Esophagus muscularis mucosa (tissue), 4 donors: ENCODE measurements at regions not wholly inside any gene's neighbourhood (a gene's known extent, or its start where the extent isn't known, plus 50 kb on each side); places are given as distances from the start of the nearest gene placed in this dataset.
"Not testable (repeated sequence)": the region's sequence is repeated elsewhere in the genome, so short reads cannot be mapped to it uniquely, and the experiment has no call there.

Experiments used
- DNase-seq: peaks from one replicate; pipeline ENCODE4 v3.0.0-alpha.2; 2017; ENCODE audit errors: extremely low spot score
- H3K27ac ChIP-seq, 4 donors: fragments of 200-600 bp; sonication (generic); replicated peaks in 1 of 4; 1 replicate in 3 of 4; 2 replicates in 1 of 4; pipeline ENCODE4 v1.5.1; 2016 to 2019; ENCODE audit warnings: mild to moderate bottlenecking in 1 of 4
- H3K27me3 ChIP-seq, 4 donors: fragments of 200-600 bp; sonication (generic); one replicate each; pipeline versions ENCODE4 v1.5.1 to v1.6.0; 2016 to 2019
- H3K36me3 ChIP-seq, 4 donors: fragments of 200-600 bp; sonication (generic); one replicate each; pipeline ENCODE4 v1.5.1; 2016 to 2019
- H3K4me1 ChIP-seq, 4 donors: fragments of 200-600 bp; sonication (generic); one replicate each; pipeline ENCODE4 v1.5.1; 2016 to 2019
- H3K4me3 ChIP-seq, 4 donors: fragments of 200-600 bp; sonication (generic); 1 replicate in 2 of 4; 2 replicates in 2 of 4; pipeline ENCODE4 v1.5.1; 2016 to 2019; ENCODE audit warnings: mild to moderate bottlenecking in 4 of 4, moderate library complexity in 1 of 4
- H3K9me3 ChIP-seq, 4 donors: fragments of 200-600 bp; sonication (generic); 1 replicate in 3 of 4; 2 replicates in 1 of 4; pipeline ENCODE4 v1.5.1; 2016 to 2019
- CTCF ChIP-seq, 3 experiments: fragments of 200-600 bp in 2 of 3; fragments of 450-650 bp in 1 of 3; sonication (generic) in 2 of 3; IDR thresholded peaks; one replicate each; pipeline ENCODE4 v1.5.1; 2017 to 2019; ENCODE audit warnings: antibody characterized with exemption in 3 of 3, mild to moderate bottlenecking in 2 of 3, moderate library complexity in 1 of 3
- EP300 ChIP-seq: sonication (generic); formaldehyde crosslinking; IDR thresholded peaks from one replicate; pipeline ENCODE4 v1.6.1; 2017; ENCODE audit warnings: antibody characterized with exemption
- POLR2A ChIP-seq: fragments of 450-650 bp; IDR thresholded peaks from one replicate; pipeline ENCODE4 v1.6.1; 2017; ENCODE audit warnings: antibody characterized with exemption, moderate library complexity, mild to moderate bottlenecking, low read depth
- POLR2AphosphoS5 ChIP-seq, 2 donors: sonication (generic); formaldehyde crosslinking; IDR thresholded peaks; one replicate each; pipeline ENCODE4 v1.6.1; 2017; ENCODE audit warnings: antibody characterized with exemption in 2 of 2
- WGBS: methylation state at CpG from one replicate; pipeline ENCODE4 v1.1.5; 2018; 5-methylcytosine and 5-hydroxymethylcytosine counted together
- intact Hi-C: fragments of 100-400 bp; cut with DNase I; formaldehyde crosslinking; loops from one replicate; pipeline ENCODE4 v1.15.1; 2023

DNA sequence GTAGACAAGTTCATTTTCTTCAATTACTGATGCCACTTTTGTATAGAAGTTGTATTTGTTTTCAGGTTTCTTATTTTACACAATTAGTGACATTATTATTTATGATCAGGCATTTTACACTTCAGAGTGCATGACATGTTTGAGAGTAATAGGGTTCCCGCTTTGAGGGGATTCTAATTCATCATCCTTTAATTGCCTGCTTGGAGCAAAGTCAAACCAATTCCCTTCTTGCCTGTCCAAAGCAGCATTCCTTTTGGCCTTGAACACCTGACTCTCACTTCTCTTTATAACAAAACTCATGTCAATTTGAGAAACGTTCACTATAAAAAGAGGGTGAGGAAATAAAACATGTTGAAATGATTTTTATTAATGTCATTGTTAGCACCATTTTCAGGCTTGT is 1149.4 kb downstream of the NXPH1 start:
- no peak for DNase-seq
- intact Hi-C loops: no loop called here
- H3K36me3 ChIP-seq: no peaks in the 10 kb centered on the region
- H3K9me3 ChIP-seq: no peaks in the 10 kb centered on the region
- no peak overlapping the region for H3K27ac ChIP-seq
- TF ChIP-seq POLR2AphosphoS5 (IDR thresholded peaks at IDR 0.05) (no peak), POLR2A (no peak), EP300 (no peak), CTCF (IDR thresholded peaks at IDR 0.05) (no peak)
- WGBS: 41% methylated on average over 2 of the region's 2 CpGs
- no peaks in the 10 kb centered on the region for H3K27me3 ChIP-seq
- H3K4me3 ChIP-seq: no peak overlapping the region
- no peaks in the 10 kb centered on the region for H3K4me1 ChIP-seq

- 90% methylated on average over 2 of the region's 2 CpGs for WGBS
- no peak for TF ChIP-seq EP300
- TF ChIP-seq POLR2A: no peak
- no peak for TF ChIP-seq CTCF (IDR thresholded peaks at IDR 0.05)
- no peak for TF ChIP-seq POLR2AphosphoS5 (IDR thresholded peaks at IDR 0.05)
- H3K36me3 ChIP-seq: no peaks in the 10 kb centered on the region
- no peaks in the 10 kb centered on the region for H3K27me3 ChIP-seq
- H3K4me3 ChIP-seq: no peak overlapping the region
- intact Hi-C loops: no loop called here
- no peak for DNase-seq
- H3K27ac ChIP-seq: no peak overlapping the region
- H3K9me3 ChIP-seq: no peaks in the 10 kb centered on the region
- H3K4me1 ChIP-seq: no peaks in the 10 kb centered on the region
Measured at GRCh38 chr7:9598411-9598810, 1165.0 kb downstream of the NXPH1 start.

DNA sequence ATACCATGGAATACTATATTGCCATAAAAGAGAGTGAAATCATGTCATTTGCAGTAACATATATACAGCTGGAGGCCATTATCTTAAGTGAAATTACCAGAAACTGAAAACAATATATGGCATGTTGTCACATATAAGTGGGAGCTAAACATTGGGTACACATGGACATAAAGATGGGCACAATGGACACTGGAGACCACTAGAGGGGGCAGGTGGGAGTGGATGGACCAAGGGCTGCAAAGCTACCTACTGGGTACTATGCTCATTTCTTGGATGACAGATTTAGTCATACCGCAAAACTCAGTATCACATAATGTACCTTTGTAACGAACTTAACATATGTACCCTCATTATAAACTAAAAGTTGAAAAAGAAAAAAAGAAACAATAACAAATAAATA is 1167.6 kb downstream of the NXPH1 start:
- TF ChIP-seq CTCF (IDR thresholded peaks at IDR 0.05) (peak in 1 of 3 experiments; percentile 2), EP300 (no peak)
- Histone ChIP-seq H3K27me3 (no peaks in the 10 kb centered on the region), H3K9me3 (no peaks in the 10 kb centered on the region), H3K36me3 (no peaks in the 10 kb centered on the region), H3K27ac (no peak overlapping the region), H3K4me3 (no peak overlapping the region), H3K4me1 (no peaks in the 10 kb centered on the region)
- DNase-seq: no peak
- intact Hi-C loops: no loop called here
- WGBS: 88% methylated on average over 2 of the region's 2 CpGs

DNA sequence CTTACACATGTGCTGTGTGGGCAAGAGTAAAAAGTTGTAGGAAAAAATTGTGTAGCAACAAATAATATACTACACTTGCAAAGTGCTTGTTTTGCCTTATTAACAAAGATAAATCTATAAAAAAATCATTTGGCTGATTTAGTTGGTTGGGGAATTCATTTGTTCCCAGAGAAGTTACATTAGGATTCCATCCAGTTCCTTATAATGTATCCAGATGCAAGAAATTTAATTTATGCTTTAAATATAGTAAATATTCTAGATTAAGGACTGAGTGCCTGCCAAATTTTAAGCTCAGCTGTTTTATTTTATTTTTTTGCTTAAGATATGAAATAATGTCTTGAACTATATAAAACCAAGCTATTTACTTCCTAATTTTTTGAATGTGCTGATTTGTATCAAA is 1169.9 kb downstream of the NXPH1 start:
- TF ChIP-seq EP300 (no peak), CTCF (IDR thresholded peaks at IDR 0.05) (no peak), POLR2AphosphoS5 (IDR thresholded peaks at IDR 0.05) (no peak), POLR2A (no peak)
- no peak for DNase-seq
- no peaks in the 10 kb centered on the region for H3K9me3 ChIP-seq
- intact Hi-C loops: no loop called here
- H3K4me3 ChIP-seq: no peak overlapping the region
- no peaks in the 10 kb centered on the region for H3K27me3 ChIP-seq
- H3K27ac ChIP-seq: no peak overlapping the region
- H3K4me1 ChIP-seq: no peaks in the 10 kb centered on the region
- H3K36me3 ChIP-seq: no peaks in the 10 kb centered on the region

GRCh38 chr7:9608560-9608959 is 1175.2 kb downstream of the NXPH1 start:
- no peak overlapping the region for H3K27ac ChIP-seq
- no peaks in the 10 kb centered on the region for H3K36me3 ChIP-seq
- intact Hi-C loops: no loop called here
- H3K27me3 ChIP-seq: no peaks in the 10 kb centered on the region
- no peaks in the 10 kb centered on the region for H3K4me1 ChIP-seq
- WGBS: 63% methylated on average over 1 of the region's 1 CpG
- H3K4me3 ChIP-seq: no peak overlapping the region
- TF ChIP-seq POLR2A (no peak), CTCF (IDR thresholded peaks at IDR 0.05) (no peak), POLR2AphosphoS5 (IDR thresholded peaks at IDR 0.05) (no peak), EP300 (no peak)
- no peaks in the 10 kb centered on the region for H3K9me3 ChIP-seq
- no peak for DNase-seq

- H3K27ac ChIP-seq, DNase-seq, H3K4me1 ChIP-seq, H3K36me3 ChIP-seq, H3K4me3 ChIP-seq, H3K27me3 ChIP-seq, H3K9me3 ChIP-seq, intact Hi-C loops: not testable (repeated sequence)
- WGBS: 97% methylated on average over 5 of the region's 6 CpGs
Measured at GRCh38 chr7:9620899-9621298, 1187.5 kb downstream of the NXPH1 start.

DNA sequence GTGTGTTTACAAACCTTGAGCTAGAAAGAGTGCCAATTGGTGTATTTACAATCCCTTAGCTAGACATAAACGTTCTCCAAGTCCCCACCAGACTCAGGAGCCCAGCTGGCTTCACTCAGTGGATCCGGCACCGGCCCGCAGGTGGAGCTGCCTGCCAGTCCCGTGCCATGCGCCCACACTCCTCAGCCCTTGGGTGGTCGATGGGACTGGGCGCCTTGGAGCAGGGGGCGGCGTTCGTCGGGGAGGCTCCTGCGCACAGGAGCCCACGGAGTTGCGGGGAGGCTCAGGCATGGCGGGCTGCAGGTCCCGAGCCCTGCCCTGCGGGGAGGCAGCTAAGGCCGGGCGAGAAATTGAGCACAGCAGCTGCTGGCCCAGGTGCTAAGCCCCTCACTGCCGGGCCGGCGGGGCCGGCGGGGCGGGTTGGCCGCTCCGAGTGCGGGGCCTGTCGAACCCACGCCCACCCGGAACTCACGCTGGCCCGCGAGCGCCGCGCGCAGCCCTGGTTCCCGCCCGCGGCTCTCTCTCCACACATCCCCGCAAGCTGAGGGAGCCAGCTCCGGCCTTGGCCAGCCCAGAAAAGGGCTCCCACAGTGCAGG is 1188.0 kb downstream of the NXPH1 start:
- H3K27ac ChIP-seq, H3K9me3 ChIP-seq, H3K36me3 ChIP-seq, DNase-seq, H3K4me1 ChIP-seq, intact Hi-C loops, H3K27me3 ChIP-seq, H3K4me3 ChIP-seq: not testable (repeated sequence)
- 96% methylated on average over 13 of the region's 44 CpGs for WGBS
